HEK293T (cell line): ENCODE measurements at regions not wholly inside any gene's neighbourhood (a gene's known extent, or its start where the extent isn't known, plus 50 kb on each side); places are given as distances from the start of the nearest gene placed in this dataset.

ENCODE experiments used
- BHLHE40 ChIP-seq: fragments of 450-650 bp; IDR thresholded peaks from 2 replicates; pipeline ENCODE4 v1.6.1; 2016; ENCODE audit warnings: mild to moderate bottlenecking, moderate library complexity, borderline replicate concordance
- HDGF ChIP-seq: fragments of 450-650 bp; IDR thresholded peaks from 2 replicates; pipeline ENCODE4 v1.6.1; 2017; ENCODE audit warnings: antibody characterized with exemption, borderline replicate concordance
- SP1 ChIP-seq: fragments of 450-650 bp; IDR thresholded peaks from 2 replicates; pipeline ENCODE4 v1.6.1; 2017

DNA sequence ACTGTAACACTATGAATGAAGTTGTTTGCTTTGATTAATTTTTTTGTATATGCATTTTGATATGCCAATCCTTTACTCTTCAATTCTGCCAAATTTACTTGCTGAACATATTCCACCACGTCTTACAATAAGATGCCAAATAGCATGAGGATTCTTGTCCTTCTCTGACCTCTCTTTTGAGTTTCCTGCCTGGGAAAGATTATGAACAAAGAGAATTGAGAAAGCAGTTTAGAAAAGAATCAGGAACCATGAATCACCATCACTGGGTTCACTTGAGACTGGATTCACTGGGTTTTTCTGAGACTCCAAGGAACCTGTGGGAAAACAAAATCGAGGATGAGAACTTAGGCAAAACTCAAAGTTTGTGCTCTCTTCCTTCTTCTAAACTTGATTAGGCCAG is 256.5 kb downstream of the CETN3 start:
- TF ChIP-seq HDGF (no peak), BHLHE40 (no peak), SP1 (no peak)
